ENCODE measurements at regions not wholly inside any gene's neighbourhood (a gene's known extent, or its start where the extent isn't known, plus 50 kb on each side); places are given as distances from the start of the nearest gene placed in this dataset.

GRCh38 chr7:80070391-80070790, 64.2 kb upstream of the GNAI1 start:
- TF ChIP-seq POLR2A (IDR thresholded peaks at IDR 0.05; ENCODE audit: low read depth, low read length) (no peak), REST (IDR thresholded peaks at IDR 0.05; ENCODE audit: low read depth, low read length) (no peak), NFYB (IDR thresholded peaks at IDR 0.05; ENCODE audit: insufficient read depth, low read depth, low read length) (no peak), POLR2AphosphoS5 (IDR thresholded peaks at IDR 0.05; ENCODE audit: low read length) (no peak), ZNF207 (IDR thresholded peaks at IDR 0.05; ENCODE audit: borderline replicate concordance) (no peak)
- TF ChIP-seq, protein P1, sequence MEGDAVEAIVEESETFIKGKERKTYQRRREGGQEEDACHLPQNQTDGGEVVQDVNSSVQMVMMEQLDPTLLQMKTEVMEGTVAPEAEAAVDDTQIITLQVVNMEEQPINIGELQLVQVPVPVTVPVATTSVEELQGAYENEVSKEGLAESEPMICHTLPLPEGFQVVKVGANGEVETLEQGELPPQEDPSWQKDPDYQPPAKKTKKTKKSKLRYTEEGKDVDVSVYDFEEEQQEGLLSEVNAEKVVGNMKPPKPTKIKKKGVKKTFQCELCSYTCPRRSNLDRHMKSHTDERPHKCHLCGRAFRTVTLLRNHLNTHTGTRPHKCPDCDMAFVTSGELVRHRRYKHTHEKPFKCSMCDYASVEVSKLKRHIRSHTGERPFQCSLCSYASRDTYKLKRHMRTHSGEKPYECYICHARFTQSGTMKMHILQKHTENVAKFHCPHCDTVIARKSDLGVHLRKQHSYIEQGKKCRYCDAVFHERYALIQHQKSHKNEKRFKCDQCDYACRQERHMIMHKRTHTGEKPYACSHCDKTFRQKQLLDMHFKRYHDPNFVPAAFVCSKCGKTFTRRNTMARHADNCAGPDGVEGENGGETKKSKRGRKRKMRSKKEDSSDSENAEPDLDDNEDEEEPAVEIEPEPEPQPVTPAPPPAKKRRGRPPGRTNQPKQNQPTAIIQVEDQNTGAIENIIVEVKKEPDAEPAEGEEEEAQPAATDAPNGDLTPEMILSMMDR (IDR thresholded peaks at IDR 0.05 in 2 of 3, conservative IDR thresholded peaks at IDR 0.05 in 1 of 3; ENCODE audit: control insufficient read depth in 2 of 3, extremely low read depth in 1 of 3, insufficient read depth in 1 of 3, low read depth in 3 of 3, low read length in 3 of 3) = no peak
